Right cardiac atrium (tissue), 5 donors: ENCODE measurements at regions not wholly inside any gene's neighbourhood (a gene's known extent, or its start where the extent isn't known, plus 50 kb on each side); places are given as distances from the start of the nearest gene placed in this dataset.

Source experiments
- ATAC-seq, 2 donors: fragments of 200-7000 bp; cut with Tn5 transposase; one replicate each; pipeline versions ENCODE4 v1.8.0 to v1.9.1; 2020; ENCODE audit warnings: moderate library complexity in 2 of 2, mild to moderate bottlenecking in 1 of 2
- DNase-seq, 3 donors: peaks; one replicate each; pipeline ENCODE4 v3.0.0-alpha.2; 2020
- H3K27ac ChIP-seq: one replicate; pipeline ENCODE4 v1.5.1; 2013; ENCODE audit warnings: mild to moderate bottlenecking, low read length, control low read depth, moderate library complexity
- H3K27me3 ChIP-seq: one replicate; pipeline ENCODE4 v1.6.1; 2013; ENCODE audit not compliant: control insufficient read depth, insufficient read depth
- H3K4me1 ChIP-seq: one replicate; pipeline ENCODE4 v1.6.1; 2013; ENCODE audit warnings: low read length; ENCODE audit not compliant: control insufficient read depth, insufficient read depth
- H3K4me3 ChIP-seq: one replicate; pipeline ENCODE4 v1.5.1; 2013; ENCODE audit warnings: low read length, control low read depth
- H3K9me3 ChIP-seq: one replicate; pipeline ENCODE4 v1.6.1; 2013; ENCODE audit warnings: low read length; ENCODE audit not compliant: control insufficient read depth
- WGBS: extraction: QIAGEN DNeasy Blood & Tissue Kit; methylation state at CpG from one replicate; pipeline ENCODE4 v1.1.7; 2013; 5-methylcytosine and 5-hydroxymethylcytosine counted together
- intact Hi-C, 4 donors: fragments of 100-400 bp; cut with DNase I; formaldehyde crosslinking; loops; one replicate each; pipeline versions ENCODE4 v1.11.0 to v1.14.0; 2022 to 2023
- donor health status: healthy with polysubstance abuse.
- donor health status: DM: no; HTN: yes; CAD: no.
- donor health status: DM: no; HTN: no; CAD: no.
- donor health status: DM: no; HTN: yes; CAD: no; lungs with severe emphysema.
- donor health status: DM: yes; HTN: yes; CAD: no.

GRCh38 chr7:142321391-142321790 lies 63.5 kb upstream of the PRSS58 start:
- Histone ChIP-seq H3K27me3 (no peaks in the 10 kb centered on the region), H3K27ac (no peak overlapping the region), H3K4me3 (no peak overlapping the region), H3K4me1 (no peaks in the 10 kb centered on the region), H3K9me3 (no peaks in the 10 kb centered on the region)
- 74% methylated on average over 7 of the region's 7 CpGs for WGBS
- ATAC-seq (no peak), DNase-seq (no peak)
- intact Hi-C loops: no loop called here

- H3K4me1 ChIP-seq: no peaks in the 10 kb centered on the region
- 86% methylated on average over 2 of the region's 2 CpGs for WGBS
- H3K4me3 ChIP-seq: no peak overlapping the region
- ATAC-seq (no peak), DNase-seq (no peak)
- intact Hi-C loops: no loop called here
- no peaks in the 10 kb centered on the region for H3K9me3 ChIP-seq
- H3K27ac ChIP-seq: no peak overlapping the region
- no peaks in the 10 kb centered on the region for H3K27me3 ChIP-seq
Measured at GRCh38 chr7:142320883-142321282, 63.0 kb upstream of the PRSS58 start.

- Histone ChIP-seq H3K4me3 (no peak overlapping the region), H3K9me3 (no peaks in the 10 kb centered on the region), H3K27ac (no peak overlapping the region), H3K4me1 (no peaks in the 10 kb centered on the region), H3K27me3 (no peaks in the 10 kb centered on the region)
- intact Hi-C loops: no loop called here
- DNase-seq (no peak), ATAC-seq (no peak)
- WGBS: 38% methylated on average over 3 of the region's 3 CpGs
Measured at GRCh38 chr7:142319970-142320369, 62.1 kb upstream of the PRSS58 start.

GRCh38 chr7:142314281-142314680 lies 56.4 kb upstream of the PRSS58 start:
- no peaks in the 10 kb centered on the region for H3K9me3 ChIP-seq
- no peak overlapping the region for H3K27ac ChIP-seq
- DNase-seq (no peak), ATAC-seq (no peak)
- intact Hi-C loops: no loop called here
- no peaks in the 10 kb centered on the region for H3K27me3 ChIP-seq
- H3K4me1 ChIP-seq: no peaks in the 10 kb centered on the region
- H3K4me3 ChIP-seq: no peak overlapping the region

- WGBS: 66% methylated on average over 11 of the region's 11 CpGs
- Histone ChIP-seq H3K9me3 (no peaks in the 10 kb centered on the region), H3K4me3 (no peak overlapping the region), H3K27me3 (no peaks in the 10 kb centered on the region), H3K27ac (no peak overlapping the region), H3K4me1 (no peaks in the 10 kb centered on the region)
- DNase-seq (no peak), ATAC-seq (no peak)
- intact Hi-C loops: no loop called here
Measured at GRCh38 chr7:142313528-142313927, 55.7 kb upstream of the PRSS58 start.

GRCh38 chr7:142311876-142312275 lies 54.0 kb upstream of the PRSS58 start:
- no peaks in the 10 kb centered on the region for H3K4me1 ChIP-seq
- H3K27ac ChIP-seq: no peak overlapping the region
- H3K27me3 ChIP-seq: no peaks in the 10 kb centered on the region
- H3K9me3 ChIP-seq: no peaks in the 10 kb centered on the region
- H3K4me3 ChIP-seq: no peak overlapping the region
- intact Hi-C loops: no loop called here
- ATAC-seq (no peak), DNase-seq (no peak)
- 49% methylated on average over 3 of the region's 3 CpGs for whole genome bisulfite sequencing

- intact Hi-C loops: loop anchor here in 2 of 4 donors (2.0 kb wide), 1 partner anchor 36 kb away; no protein-coding TSS in a partner anchor
- H3K4me3 ChIP-seq: no peak overlapping the region
- H3K27me3 ChIP-seq: no peaks in the 10 kb centered on the region
- DNase-seq (no peak), ATAC-seq (peak in 1 of 2 donors; percentile 52)
- H3K4me1 ChIP-seq: no peaks in the 10 kb centered on the region
- no peak overlapping the region for H3K27ac ChIP-seq
- WGBS: 71% methylated on average over 3 of the region's 3 CpGs
- H3K9me3 ChIP-seq: no peaks in the 10 kb centered on the region
Measured at GRCh38 chr7:142308918-142309317, 51.1 kb upstream of the PRSS58 start.

GRCh38 chr7:142308326-142308725 lies 50.5 kb upstream of the PRSS58 start:
- H3K4me1 ChIP-seq: no peaks in the 10 kb centered on the region
- no peaks in the 10 kb centered on the region for H3K27me3 ChIP-seq
- no peaks in the 10 kb centered on the region for H3K9me3 ChIP-seq
- DNase-seq: no peak
- ATAC-seq: peak in 1 of 2 donors; percentile 29
- WGBS: 85% methylated on average over 4 of the region's 4 CpGs
- H3K27ac ChIP-seq: no peak overlapping the region
- H3K4me3 ChIP-seq: no peak overlapping the region
- intact Hi-C loops: loop anchor here in 2 of 4 donors (2.0 kb wide), 1 partner anchor 36 kb away; no protein-coding TSS in a partner anchor
